GM04503 (cell line): ENCODE measurements at regions not wholly inside any gene's neighbourhood (a gene's known extent, or its start where the extent isn't known, plus 50 kb on each side); places are given as distances from the start of the nearest gene placed in this dataset.
A peak's percentile ranks its signal among the peaks of the same experiment; 100 is the strongest.
"Not testable (repeated sequence)": the region's sequence is repeated elsewhere in the genome, so short reads cannot be mapped to it uniquely, and the experiment has no call there.

Experiments
- DNase-seq: peaks from one replicate; pipeline ENCODE4 v3.0.0-alpha.2; 2012; ENCODE audit warnings: low read depth

DNA sequence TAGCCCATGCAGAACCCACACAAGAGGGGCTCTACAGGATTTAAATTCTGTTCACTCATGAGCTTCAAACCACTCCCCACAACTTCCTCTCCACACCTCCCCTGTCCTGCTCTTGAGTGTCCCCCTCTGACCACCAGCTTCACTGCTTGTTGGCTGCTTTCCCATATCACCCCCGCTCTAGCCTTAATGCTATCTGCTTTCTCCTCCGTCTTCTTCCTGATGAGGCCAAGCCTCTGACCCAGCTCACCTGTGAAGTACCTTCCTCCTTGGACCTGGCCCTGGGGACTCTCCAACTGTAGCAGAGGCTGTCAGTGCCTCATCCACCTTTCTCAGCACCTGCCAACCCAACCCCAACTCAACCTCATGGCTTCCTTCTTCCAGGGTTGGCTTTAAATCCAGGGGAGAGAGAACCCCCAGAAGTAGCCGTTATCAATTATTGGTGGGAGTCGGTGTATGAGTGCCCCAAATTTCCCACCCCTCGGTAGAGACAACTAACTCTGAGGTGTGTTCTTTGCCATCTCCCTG, 174.8 kb downstream of the MINAR1 start:
- no peak for DNase-seq

DNA sequence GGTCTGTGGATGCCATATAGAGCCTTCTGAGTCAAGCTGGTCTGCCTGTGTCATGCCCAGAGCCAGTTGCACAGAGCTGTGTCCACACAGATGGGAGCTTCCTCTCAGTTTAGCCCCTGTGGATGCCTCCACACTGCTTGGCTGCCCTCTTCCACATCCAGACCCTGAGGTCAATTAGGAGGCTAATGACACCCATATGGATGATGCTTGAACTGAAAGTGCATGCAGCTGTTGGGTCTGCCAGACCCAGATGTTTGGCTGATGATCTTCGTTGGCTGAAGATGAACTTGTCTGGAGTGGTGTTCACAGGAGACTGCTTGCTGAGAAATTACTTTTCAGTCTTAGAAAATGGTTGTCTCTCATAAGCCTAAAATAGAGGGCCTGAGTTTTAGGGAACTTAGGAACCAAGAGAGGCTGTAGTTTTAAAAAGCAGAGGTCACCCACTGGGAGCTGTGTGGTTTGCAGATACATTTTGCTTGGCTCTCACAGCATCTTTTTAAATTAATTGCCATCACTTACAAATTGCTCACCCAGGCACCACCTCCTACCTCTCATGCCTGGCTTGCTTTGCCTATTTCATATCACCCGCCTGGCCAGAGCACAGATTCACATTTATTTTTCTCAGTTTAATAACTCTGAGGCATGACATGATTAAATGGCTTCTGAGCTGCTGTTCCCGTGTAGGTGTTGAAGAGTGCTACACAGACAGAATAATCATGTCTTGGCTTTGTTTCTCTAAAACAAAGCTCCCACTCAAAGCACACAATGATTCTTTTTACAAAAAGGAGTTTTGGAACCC, 176.1 kb downstream of the MINAR1 start:
- DNase-seq, result no peak

DNA sequence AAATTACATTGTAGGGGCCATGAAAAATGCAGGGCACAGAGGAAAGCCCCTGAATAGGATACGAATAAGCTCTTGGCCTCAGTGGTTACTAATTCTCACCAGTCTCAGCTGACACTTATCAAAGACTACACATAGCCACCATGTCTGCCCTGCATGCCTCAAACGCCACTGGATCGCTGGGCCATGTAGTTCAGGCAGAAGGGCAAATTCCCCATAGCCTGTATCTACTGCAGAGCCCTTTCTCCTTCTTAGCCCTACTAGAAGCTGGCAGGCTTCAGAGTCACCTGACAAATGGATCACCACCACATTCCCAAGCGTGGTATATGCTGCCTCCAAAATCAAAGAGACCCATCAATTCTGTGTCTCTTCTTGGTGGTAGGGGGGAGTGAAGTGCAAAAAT, 177.4 kb downstream of the MINAR1 start:
- no peak for DNase-seq

DNA sequence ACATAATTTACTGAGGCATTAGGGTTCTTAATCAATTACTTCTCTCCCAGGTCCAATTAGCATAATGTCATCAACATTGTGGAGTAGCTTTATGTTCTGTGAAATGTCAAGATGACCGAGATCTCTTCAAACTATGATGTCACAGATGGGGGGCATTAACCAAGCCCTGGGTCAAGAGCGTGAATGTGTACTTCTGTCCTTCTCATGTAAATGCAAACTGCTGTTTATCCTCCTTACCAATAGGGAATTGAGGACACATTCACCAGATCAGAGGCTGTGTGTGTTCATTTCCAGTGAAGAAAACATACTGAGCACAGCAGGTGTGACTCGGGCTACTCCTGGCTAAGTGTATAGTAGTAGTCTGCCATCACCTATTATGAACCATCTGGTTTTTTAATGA, 177.9 kb downstream of the MINAR1 start:
- DNase-seq, result no peak

DNA sequence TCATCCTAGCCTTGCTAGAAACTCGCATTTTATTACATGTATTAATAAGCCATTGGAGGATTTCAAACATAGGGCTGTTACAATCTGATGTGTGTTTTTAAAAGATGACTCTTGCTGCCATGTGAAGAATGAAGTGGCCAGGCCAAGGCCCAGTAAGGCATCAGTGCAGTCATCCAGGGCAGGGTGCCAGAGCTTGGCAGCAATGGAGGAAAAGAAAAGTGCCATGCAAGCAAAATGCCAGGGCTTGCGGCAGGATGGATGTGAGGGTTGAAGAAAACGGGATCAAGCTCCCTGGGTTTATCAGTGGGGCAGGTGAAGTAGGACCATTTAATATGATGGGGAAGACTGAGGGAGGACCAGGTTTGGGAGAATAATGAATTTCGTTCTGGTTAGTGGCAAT, 183.6 kb downstream of the MINAR1 start:
- no peak for DNase-seq

DNA sequence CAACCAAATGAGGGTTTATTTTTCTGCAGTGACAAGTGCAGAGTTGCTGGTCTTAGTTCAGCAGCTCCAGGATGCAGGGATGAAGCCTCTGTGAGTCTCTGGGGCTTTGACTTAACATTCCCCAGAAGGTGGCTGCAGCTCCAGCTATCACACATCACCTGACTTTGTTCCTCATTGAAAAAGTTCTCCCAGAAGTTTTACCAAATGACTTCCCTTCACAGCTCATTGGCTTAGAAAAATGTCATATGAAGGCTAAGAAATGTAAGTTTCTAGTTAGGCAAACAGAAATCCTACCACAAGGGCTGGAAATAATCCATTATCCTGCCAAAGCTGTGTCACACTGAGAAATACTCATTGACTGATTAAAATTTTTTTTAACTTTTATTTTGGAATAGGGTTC, 184.9 kb downstream of the MINAR1 start:
- DNase-seq, result no peak

DNA sequence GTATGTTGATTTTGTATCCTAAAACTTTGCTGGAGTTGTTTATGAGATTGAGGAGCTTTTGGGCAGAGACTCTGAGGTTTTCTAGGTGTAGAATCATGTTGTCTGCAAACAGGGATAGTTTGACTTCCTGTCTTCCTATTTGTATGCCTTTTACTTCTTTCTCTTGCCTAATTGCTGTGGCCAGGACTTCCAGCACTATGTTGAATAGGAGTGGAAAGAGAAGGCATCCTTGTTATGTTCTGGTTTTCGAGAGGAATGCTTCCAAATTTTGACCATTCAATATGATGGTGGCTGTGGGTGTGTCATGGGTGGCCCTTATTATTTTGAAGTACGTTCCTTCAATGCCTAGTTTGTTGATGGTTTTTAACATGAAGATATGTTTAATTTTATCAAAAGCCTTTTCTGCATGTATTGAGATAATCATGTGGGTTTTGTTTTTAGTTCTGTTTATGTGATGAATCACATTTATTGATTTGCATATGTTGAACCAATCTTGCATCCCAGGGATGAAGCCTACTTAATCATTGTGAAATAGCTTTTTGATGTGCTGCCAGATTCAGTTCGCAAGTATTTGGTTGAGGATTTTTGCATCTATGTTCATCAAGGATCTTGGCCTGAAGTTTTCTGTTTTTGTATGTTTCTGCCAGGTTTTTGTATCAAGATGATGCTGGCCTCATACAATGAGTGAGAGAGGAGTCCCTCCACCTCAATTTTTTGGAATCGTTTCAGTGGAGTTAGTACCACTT, 188.1 kb downstream of the MINAR1 start:
- DNase-seq, result no peak

DNA sequence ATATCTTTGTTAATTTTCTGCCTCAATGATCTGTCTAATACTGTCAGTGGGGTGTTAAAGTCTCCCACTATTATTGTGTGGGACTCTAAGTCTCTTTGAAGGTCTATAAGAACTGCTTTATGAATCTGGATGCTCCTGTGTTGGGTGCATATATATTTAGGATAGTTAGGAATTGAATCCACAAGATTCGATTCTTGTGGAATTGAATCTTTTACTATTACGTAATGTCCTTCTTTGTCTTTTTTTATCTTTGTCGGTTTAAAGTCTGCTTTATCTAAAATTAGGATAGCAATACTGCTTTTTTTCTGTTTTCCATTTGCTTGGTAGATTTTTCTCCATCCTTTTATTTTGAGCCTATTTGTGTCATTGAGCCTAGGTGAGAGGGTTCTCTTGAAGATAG, 189.7 kb downstream of the MINAR1 start:
- DNase-seq, result not testable (repeated sequence)

DNA sequence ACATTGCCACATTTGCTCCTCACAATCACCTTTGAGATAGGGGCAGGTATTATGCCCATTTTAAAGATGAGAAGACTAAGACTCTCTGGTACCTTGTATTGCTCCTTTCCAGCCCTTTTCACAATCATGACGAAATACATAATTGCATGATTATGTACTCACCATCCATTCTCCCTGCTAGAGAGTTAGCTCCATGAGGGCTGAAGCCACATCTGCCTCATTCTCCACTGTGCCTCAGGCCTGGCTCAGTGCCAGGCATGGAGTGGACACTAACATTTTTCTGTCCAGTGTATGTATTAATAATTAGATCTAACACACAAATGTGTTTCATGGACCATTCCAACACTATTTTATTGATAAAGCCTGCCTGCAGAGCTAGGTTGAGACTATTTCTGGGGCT, 191.4 kb downstream of the MINAR1 start:
- DNase-seq, result no peak

DNA sequence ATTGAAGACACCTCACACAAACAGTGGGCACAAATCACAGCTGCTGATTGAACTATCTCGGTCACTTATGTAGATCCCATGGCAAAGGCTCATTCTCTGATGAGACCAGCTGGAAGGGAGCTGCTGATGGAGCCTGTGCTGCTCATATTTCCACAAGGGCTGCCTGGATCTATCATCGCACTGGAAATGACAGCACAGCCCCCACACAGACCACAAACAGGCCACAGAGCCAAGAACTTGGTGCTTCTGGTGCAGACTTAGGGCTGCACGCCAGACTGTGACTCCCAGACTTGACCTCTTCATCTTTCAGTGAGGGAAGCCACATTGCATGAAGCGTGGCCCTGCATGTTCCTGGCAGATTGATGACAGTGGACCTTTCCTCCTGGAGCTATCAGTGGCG, 197.6 kb downstream of the MINAR1 start:
- no peak for DNase-seq

DNA sequence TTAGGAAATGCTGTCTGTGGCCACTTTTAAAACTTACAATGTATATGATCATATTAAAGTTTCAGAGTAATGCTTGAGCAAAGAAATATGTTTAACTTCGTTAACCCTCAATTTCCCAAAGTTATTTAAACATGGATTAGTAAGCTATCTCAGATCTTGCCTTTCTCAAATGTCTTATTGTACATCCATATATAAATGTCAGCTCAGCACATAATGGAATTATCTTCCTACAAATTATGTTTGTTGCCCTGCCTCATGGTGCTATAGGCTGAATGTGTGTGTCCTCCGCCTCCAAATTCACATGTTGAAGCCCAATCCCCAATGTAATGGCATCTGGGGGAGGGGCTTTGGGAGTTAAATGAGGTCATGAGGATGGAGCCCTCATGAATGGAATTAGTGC, 200.3 kb downstream of the MINAR1 start:
- no peak for DNase-seq

DNA sequence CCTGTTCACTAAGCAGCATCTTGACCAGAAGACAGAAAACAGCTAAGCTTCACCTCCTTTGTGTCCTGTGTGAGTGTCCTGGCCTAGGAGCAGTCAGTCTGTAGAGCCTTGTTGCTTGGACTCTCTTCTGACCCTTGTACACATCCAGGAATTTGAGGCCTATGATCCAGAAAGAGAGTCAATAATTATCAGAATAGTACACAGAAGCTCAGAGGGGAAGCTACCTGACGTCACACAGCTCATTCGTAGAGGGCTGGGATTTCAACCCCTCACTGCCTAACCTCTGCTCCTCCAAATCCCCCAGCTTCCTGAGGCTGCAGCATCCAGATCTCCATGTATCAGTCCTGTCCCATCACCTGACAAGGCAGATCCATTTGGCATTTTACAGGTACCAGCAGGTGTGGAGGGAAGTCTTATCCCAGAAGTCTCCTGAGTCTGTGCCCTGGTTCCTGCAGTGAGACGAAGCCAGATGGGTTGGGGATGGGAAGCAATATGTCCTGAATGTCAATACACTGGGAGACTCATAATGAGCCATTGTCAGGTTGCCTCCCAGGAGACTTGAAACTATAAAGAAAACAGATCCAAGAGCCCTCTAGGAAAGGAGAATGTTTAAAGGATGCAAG, 203.1 kb downstream of the MINAR1 start:
- no peak for DNase-seq

DNA sequence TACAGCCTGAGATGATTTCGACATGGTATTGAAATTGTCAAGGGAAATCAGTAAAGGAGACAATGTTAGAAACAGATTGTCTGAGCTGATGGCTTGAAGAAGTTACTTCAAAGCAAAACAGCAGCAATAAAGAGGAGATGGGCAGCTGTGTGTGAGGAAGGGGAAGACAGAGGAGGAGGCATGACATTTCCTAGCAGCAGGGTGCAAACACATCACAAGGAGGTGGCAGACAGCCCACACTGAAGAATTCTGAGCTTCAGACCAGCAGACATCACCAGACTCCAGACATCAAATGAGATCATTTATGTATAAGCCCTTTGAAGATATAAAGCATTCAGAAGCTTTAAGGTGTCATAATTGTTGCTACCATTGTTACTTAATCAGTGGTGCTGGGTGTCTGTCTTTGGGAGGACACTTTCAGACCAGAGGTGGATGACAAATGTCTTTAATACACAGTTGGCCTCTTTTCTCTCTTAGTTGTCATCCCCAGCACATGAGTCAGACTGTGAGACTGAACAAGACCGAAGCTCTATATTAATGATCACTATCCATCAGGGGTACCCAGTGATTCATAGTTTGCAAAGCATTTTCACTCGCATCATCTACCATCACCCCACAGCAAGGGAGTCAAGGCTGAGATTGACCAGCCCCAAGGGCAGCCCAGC, 203.9 kb downstream of the MINAR1 start:
- no peak for DNase-seq

DNA sequence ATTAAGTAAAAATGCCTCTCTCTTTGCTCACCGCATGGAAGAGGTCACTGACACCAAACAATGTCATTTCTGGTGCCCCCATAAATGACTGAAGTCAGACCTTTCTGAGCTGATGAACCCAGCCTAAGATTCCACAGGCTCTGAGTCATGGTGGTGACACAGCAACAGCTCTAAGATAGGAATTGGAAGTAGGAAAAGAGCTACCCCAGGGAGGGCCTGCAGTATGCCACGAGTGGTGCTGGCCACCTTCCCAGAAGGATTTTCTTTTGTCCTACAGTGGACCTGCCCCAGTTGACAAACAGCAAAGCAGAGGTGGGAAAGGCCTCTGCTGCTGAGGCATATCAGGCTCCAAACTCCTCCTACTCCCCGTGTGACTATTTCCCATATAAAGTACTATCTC, 208.1 kb downstream of the MINAR1 start:
- DNase-seq, result peak; percentile 83

DNA sequence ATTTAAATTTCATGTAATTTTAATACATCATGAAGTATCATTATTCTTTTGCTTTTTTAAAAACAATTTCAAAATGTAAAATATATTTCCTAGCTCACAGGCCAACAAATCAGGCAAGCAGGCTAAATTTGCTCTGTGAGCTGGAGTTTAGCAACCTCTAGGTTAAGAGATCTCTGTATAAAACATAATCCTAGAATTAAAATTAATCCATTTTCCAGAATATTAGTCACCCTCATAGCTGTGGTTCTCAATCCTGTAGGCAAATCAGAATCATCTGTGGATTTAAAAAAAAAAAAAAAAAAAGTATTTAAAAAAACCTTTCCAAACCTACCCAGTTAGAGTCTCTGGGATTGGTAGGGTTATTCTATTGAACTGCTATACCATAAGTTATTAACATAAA, 209.7 kb downstream of the MINAR1 start:
- DNase-seq, result no peak

DNA sequence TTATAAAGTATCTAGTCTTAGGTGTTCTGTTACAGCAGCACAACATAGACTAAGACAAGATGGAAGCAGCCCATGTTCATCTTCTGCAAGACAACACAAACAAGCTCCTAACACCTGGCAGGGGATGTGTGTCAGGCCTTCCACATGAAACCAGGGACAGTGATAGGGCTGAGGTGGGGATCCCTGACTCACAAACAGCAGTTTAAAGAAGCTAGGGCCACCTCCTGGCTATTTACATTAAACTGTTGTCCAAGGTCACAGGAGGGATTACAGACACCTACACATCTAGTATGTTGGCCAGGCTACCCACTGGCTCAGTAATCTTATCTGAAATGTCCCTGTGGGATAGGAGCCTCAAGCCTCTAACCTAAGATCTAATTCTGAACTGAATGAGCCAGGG, 211.3 kb downstream of the MINAR1 start:
- DNase-seq, result no peak

DNA sequence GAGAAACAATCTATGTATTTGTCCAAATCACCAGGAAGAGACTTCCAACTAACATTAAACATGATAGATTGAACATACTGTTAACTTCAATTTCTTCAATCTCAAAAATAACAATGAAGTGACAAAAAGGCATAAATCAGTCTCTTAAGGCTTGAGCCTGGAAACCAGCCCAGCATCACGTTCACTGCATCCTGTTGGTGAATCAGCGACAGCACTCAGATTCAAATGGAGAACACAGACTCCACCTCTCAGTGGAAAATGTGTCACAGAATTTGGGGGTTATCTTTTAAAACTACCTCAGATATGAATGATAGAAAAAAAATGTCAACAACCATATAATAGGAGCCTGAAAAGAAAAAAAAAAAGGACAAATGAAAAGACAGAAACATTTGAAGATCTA, 212.0 kb downstream of the MINAR1 start:
- DNase-seq, result no peak

DNA sequence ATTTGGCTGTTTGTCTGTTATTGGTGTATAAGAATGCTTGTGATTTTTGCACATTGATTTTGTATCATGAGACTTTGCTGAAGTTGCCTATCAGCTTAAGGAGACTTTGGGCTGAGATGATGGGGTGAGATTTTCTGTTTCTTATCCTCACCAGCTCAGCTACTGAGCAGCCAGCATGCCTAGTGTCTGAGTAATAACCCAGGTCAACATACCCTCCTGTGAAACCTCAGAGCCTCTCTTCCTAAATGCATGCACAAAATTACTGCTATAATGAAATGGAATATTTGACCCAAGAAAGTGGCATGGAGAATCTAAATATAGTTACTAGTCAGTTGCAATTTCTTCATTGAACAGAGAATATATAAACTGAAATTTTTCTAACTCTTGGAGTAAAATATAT, 220.8 kb downstream of the MINAR1 start:
- DNase-seq, result not testable (repeated sequence)

DNA sequence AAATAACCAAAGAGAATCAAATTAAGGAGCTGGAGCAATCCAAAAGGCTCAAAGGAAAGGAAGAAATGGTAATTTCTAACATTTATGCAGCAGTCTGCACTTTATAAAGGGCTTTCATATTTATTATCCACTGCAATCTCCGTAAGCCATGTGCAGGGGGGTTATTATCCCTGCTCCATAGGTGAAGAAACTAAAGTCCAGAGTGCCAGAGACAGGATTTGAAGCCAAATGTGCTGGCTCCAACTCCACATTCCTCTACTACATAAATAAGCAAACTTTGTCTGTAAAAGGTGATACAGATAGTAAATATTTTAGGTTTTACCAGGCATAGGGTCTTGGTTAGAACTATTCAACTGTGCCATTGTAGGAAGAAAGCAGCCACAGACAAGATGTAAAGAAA, 221.4 kb downstream of the MINAR1 start:
- no peak for DNase-seq

DNA sequence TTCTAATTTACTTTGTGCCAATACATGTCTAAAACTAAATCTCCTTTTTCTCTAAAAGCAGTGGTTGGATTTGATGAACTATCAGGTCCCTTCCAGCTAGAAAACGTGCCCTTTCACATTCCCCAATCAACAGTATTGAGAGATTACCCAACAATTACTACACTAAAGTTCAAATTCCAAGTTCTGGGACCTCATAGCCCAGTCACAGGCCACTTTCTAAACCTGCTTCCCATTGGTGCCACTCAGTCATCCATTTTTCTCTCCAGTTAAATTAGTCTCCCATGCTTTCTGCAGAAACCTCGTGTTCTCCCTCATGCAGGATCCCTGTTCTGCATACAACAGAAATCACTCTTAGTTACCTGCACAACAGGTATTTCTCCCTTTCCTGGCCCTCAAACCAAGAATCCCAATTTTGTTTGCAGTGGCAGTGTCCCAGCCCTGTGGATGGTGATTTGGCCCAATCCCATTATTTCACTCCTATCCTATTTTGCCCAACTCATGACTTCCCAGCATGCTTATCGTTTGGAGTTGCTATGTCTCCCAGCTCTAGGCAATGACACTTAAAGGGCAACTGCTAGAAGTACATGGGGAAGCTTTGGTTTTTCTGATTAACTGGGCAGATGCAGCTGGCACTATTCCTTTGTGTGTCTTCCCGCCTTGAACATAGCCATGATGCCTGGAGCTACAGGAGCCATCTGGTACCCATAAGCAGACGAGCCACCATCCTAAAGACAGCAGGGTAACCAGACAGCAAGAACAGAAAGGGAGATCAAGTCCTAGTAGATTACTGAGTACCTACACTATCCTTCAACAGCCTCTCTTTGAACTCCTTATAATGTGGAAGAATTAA, 224.2 kb downstream of the MINAR1 start:
- no peak for DNase-seq

DNA sequence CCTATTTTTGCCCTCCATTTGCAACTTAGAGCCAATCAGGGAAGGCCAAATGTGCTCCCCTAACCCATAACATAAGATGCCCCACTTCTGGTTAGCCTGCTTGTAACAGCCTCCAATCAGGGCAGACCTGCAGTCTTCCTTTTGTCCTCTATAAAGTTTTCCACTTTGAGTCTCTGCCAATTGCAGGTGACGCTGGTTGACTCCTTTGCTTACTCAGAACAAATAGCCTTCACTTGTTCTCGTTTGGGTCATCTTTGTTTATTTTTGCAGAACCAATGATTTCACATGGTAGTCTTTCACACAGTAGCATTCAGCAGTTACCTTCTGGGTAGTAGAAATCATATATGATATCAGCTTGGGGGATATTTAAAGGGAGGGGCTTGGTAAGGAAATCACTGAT, 225.6 kb downstream of the MINAR1 start:
- no peak for DNase-seq

DNA sequence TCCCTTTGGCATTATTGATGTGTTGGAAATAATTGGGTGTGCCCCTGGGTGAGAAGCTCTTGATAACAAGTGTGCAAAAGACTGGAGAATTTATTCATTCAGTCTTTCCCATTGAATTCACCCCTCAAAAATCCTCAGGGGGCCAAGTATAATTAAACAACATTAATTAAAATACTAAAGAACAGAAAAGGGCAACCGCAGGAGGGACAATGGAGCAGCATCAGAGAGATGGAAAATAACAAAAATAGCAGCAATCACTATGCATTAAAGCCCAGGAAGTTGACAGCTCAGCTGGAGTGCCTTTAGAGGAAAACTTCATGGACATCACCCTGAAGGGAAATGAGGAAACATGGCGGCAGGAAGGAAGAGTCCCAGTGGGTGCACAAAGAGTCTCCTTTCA, 227.6 kb downstream of the MINAR1 start:
- no peak for DNase-seq
